Lower leg skin (tissue), 3 donors: ENCODE measurements at regions not wholly inside any gene's neighbourhood (a gene's known extent, or its start where the extent isn't known, plus 50 kb on each side); places are given as distances from the start of the nearest gene placed in this dataset.

ENCODE experiments used
- DNase-seq, 2 donors: peaks; one replicate each; pipeline ENCODE4 v3.0.0-alpha.2; 2019; ENCODE audit warnings: low spot score in 2 of 2
- H3K4me3 ChIP-seq: fragments of 200-600 bp; sonication (generic); 2 replicates; pipeline ENCODE4 v1.5.1; 2017; ENCODE audit warnings: mild to moderate bottlenecking, low read depth; ENCODE audit not compliant: poor library complexity, severe bottlenecking
- POLR2A ChIP-seq, 2 donors: fragments of 450-650 bp; IDR thresholded peaks; one replicate each; pipeline ENCODE4 v1.6.1; 2016 to 2017; ENCODE audit warnings: antibody characterized with exemption in 2 of 2, mild to moderate bottlenecking in 1 of 2, moderate library complexity in 1 of 2
- WGBS, 2 donors: methylation state at CpG; one replicate each; pipeline ENCODE4 v1.1.5; 2018; 5-methylcytosine and 5-hydroxymethylcytosine counted together
- intact Hi-C: fragments of 100-400 bp; cut with DNase I; formaldehyde crosslinking; loops from one replicate; pipeline ENCODE4 v1.15.0; 2023; ENCODE audit warnings: low total_unique reads

DNA sequence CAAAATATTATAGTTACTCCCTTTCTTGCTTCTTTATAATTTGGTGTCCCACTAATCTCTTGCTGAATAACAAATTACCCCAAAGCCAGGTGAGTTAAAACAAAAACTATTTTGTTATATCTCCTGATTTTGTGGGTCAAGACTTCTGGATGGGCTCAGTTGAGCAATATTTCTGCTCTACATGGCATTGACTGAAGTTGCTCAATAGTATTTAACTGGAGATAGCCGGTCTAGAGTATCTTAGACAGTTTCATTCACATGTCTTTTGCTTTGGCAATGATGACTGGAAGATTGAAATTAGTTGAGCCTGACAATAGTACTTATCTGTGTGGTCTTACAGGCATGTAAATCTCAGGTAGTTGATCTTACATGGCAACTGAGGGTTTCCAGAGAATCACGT, 51.0 kb upstream of the TP63 start:
- 86 to 98% methylated on average over 2 of the region's 2 CpGs for WGBS, 2 donors
- intact Hi-C loops, result no loop called here

More for the DNA sequence above, 51.0 kb upstream of the TP63 start:
- no peak for TF ChIP-seq POLR2A (IDR thresholded peaks at IDR 0.05)
- no peak for DNase-seq
- H3K4me3 ChIP-seq, result no peak overlapping the region
